Colonic mucosa (tissue), 4 donors: ENCODE measurements at regions not wholly inside any gene's neighbourhood (a gene's known extent, or its start where the extent isn't known, plus 50 kb on each side); places are given as distances from the start of the nearest gene placed in this dataset.

Source experiments
- DNase-seq: peaks from one replicate; pipeline ENCODE4 v3.0.0-alpha.2; 2020
- H3K27ac ChIP-seq: fragments of 200-600 bp; one replicate; pipeline ENCODE4 v1.8.0; 2021
- H3K27me3 ChIP-seq: fragments of 200-600 bp; one replicate; pipeline ENCODE4 v1.8.0; 2021
- H3K36me3 ChIP-seq: fragments of 200-600 bp; one replicate; pipeline ENCODE4 v1.8.0; 2021
- H3K4me1 ChIP-seq: fragments of 200-600 bp; one replicate; pipeline ENCODE4 v1.8.0; 2021; ENCODE audit warnings: mild to moderate bottlenecking
- H3K4me3 ChIP-seq: fragments of 200-600 bp; one replicate; pipeline ENCODE4 v1.8.0; 2021
- H3K9ac ChIP-seq, 2 donors: one replicate each; pipeline ENCODE4 v1.7.0; 2013; ENCODE audit warnings: control low read depth in 2 of 2, low read depth in 2 of 2, low read length in 2 of 2
- H3K9me3 ChIP-seq: fragments of 200-600 bp; one replicate; pipeline ENCODE4 v1.8.0; 2021
- intact Hi-C: fragments of 100-400 bp; cut with DNase I; formaldehyde crosslinking; loops from one replicate; pipeline ENCODE4 v1.14.1; 2022
- TF ChIP-seq, protein P1 (sequence below): fragments of 200-600 bp; IDR thresholded peaks from one replicate; pipeline ENCODE4 v1.8.0; 2022; ENCODE audit warnings: antibody characterized with exemption, mild to moderate bottlenecking
- donor health status: healthy.
- donor health status: DM: no; HTN: no; CAD: no.
- donor health status: DM: no; HTN: no; CAD: no.

DNA sequence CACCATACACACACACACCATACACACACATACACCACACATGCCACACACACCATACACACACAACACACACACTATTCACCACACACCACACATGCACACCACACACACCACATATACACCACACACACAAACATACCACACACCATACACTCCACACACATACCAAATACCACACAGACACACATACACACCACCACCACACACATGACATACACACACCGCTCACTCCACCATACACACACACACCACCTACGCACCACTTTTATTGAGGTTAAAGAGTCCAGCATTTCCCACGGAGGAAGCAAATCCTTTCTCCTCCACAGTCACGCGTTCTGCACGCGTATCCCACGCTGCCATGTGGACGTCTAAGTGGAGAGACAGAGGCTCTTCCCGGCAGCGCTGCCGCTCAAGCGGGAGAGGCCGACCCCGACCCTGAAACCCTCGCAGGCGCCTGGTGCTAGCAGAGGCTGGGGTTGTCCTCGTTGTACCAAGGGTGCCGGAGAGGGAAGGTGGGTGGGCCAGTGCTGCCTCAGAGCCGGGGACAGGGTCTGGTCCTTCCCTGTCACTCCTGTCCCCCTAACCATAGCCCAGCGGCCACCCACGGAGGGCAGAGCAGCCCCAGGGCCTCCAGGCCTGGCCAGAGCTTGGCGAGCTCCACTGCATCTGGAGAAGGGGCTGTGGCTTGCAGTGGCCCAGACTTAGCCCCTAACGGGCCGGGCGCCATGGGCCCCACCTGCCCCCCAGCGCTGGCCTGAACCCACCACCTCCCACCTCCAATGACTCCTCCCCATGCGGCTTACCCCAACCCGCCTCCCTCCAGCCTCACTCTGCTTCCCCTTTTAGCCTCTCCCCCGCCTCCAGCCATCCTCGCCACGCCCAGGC is 1495.0 kb downstream of the BRD1 start:
- H3K27me3 ChIP-seq = no peaks in the 10 kb centered on the region
- H3K9me3 ChIP-seq = no peaks in the 10 kb centered on the region
- no peak for DNase-seq
- TF ChIP-seq, protein P1, sequence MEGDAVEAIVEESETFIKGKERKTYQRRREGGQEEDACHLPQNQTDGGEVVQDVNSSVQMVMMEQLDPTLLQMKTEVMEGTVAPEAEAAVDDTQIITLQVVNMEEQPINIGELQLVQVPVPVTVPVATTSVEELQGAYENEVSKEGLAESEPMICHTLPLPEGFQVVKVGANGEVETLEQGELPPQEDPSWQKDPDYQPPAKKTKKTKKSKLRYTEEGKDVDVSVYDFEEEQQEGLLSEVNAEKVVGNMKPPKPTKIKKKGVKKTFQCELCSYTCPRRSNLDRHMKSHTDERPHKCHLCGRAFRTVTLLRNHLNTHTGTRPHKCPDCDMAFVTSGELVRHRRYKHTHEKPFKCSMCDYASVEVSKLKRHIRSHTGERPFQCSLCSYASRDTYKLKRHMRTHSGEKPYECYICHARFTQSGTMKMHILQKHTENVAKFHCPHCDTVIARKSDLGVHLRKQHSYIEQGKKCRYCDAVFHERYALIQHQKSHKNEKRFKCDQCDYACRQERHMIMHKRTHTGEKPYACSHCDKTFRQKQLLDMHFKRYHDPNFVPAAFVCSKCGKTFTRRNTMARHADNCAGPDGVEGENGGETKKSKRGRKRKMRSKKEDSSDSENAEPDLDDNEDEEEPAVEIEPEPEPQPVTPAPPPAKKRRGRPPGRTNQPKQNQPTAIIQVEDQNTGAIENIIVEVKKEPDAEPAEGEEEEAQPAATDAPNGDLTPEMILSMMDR = no peak
- no peak overlapping the region for H3K27ac ChIP-seq
- intact Hi-C loops = no loop called here
- H3K4me3 ChIP-seq = no peak overlapping the region
- no peaks in the 10 kb centered on the region for H3K4me1 ChIP-seq
- no peaks in the 10 kb centered on the region for H3K36me3 ChIP-seq
- no peak overlapping the region for H3K9ac ChIP-seq

DNA sequence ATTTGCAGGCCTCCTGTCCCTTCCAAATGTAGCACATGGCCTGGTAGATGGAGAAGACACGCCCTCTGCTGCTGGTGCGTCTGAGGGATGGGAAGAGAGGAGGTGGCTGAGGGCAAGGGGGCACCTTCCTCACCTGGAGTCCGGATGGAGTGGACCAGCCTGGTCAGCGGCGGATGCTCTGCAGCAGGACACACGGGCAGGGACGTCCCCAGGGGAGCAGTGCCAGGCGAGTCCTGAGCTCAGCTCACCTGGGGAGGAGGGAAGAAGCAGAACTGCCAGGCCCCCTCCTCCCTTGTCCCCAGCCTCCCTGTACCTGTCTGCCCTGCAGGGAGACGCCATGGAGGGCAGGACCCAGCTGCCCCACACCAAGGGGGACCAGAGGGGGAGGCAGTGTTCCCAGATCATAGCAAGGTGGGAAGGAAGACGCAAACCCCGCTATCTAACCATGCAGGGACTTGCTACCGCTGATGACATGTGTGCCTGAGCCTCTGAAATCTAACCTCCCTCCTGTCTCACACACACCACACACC is 1495.9 kb downstream of the BRD1 start:
- no peak overlapping the region for H3K27ac ChIP-seq
- TF ChIP-seq, protein P1 = no peak
- no peaks in the 10 kb centered on the region for H3K9me3 ChIP-seq
- DNase-seq = no peak
- H3K9ac ChIP-seq = no peak overlapping the region
- H3K4me3 ChIP-seq = no peak overlapping the region
- H3K27me3 ChIP-seq = no peaks in the 10 kb centered on the region
- intact Hi-C loops = no loop called here
- H3K36me3 ChIP-seq = no peaks in the 10 kb centered on the region
- no peaks in the 10 kb centered on the region for H3K4me1 ChIP-seq

DNA sequence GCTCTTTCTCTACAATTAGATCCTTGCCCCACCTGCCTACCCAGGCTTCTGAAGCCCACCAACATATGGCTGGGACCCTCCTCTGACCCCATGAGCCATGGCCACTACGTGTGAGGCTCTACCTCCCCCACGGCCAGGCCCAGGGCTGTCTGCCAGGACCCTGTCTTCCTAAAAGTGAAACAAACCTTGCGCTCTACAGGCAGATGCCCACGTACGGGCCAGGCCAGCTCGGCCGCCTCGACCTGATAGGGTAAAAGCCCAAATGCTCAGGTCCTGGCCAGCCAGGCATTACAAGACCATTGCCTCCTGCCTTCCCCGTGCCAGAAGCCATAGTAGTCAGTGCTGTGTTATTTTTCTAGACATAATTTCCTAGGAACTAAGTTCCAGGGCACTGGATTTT is 1496.4 kb downstream of the BRD1 start:
- TF ChIP-seq, protein P1 = no peak
- no peak overlapping the region for H3K9ac ChIP-seq
- no peaks in the 10 kb centered on the region for H3K4me1 ChIP-seq
- DNase-seq = no peak
- no peak overlapping the region for H3K27ac ChIP-seq
- no peaks in the 10 kb centered on the region for H3K9me3 ChIP-seq
- no peaks in the 10 kb centered on the region for H3K27me3 ChIP-seq
- no peak overlapping the region for H3K4me3 ChIP-seq
- intact Hi-C loops = no loop called here
- no peaks in the 10 kb centered on the region for H3K36me3 ChIP-seq

GRCh38 chr22:48327721-48328120 is 1500.0 kb downstream of the BRD1 start:
- H3K27ac ChIP-seq = no peak overlapping the region
- H3K9ac ChIP-seq = no peak overlapping the region
- intact Hi-C loops = no loop called here
- H3K4me1 ChIP-seq = no peaks in the 10 kb centered on the region
- DNase-seq = no peak
- no peaks in the 10 kb centered on the region for H3K27me3 ChIP-seq
- TF ChIP-seq, protein P1 = no peak
- no peak overlapping the region for H3K4me3 ChIP-seq
- H3K9me3 ChIP-seq = no peaks in the 10 kb centered on the region
- no peaks in the 10 kb centered on the region for H3K36me3 ChIP-seq

DNA sequence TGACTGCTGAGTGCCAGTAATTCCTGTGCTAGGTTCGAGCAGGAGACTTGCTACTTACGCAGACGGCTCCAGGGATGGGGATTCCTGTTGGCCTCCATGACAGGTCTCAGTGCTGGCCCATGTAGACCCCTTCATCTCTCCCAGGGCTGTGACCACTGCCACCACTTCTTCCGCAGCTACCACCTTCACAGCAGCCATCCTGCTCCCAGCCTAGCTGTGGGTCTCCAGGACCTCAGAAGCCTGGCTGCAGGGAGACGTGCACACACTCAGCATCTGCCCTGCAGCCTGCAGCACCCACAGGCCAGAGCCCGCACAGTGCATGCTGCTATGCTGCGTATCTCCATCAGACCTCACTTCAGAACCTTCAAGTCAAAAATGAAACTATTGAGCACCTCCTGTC is 1503.9 kb downstream of the BRD1 start:
- Histone ChIP-seq H3K4me1 (no peaks in the 10 kb centered on the region), H3K9me3 (no peaks in the 10 kb centered on the region), H3K36me3 (no peaks in the 10 kb centered on the region), H3K9ac (no peak overlapping the region), H3K4me3 (no peak overlapping the region), H3K27ac (no peak overlapping the region), H3K27me3 (no peaks in the 10 kb centered on the region)
- intact Hi-C loops = no loop called here
- no peak for DNase-seq
- TF ChIP-seq, protein P1 = no peak
